Effector memory CD4-positive, alpha-beta T cell (primary cell): ENCODE measurements at regions not wholly inside any gene's neighbourhood (a gene's known extent, or its start where the extent isn't known, plus 50 kb on each side); places are given as distances from the start of the nearest gene placed in this dataset.
"Not testable (repeated sequence)": the region's sequence is repeated elsewhere in the genome, so short reads cannot be mapped to it uniquely, and the experiment has no call there.

Experiments
- DNase-seq, 3 donors: peaks; one replicate each; pipeline ENCODE4 v3.0.0-alpha.2; 2020
- H3K27ac ChIP-seq: 2 replicates; pipeline ENCODE4 v1.7.0; 2013; ENCODE audit warnings: mild to moderate bottlenecking, low read length, moderate library complexity; ENCODE audit not compliant: insufficient read depth, poor library complexity, severe bottlenecking
- H3K27me3 ChIP-seq: replicated peaks from 2 replicates; pipeline ENCODE4 v1.7.0; 2013; ENCODE audit warnings: mild to moderate bottlenecking, low read length; ENCODE audit not compliant: insufficient read depth, control insufficient read depth, poor library complexity, severe bottlenecking
- H3K36me3 ChIP-seq: 2 replicates; pipeline ENCODE4 v1.7.0; 2013; ENCODE audit warnings: mild to moderate bottlenecking, low read length, moderate library complexity; ENCODE audit not compliant: control insufficient read depth, insufficient read depth
- H3K4me1 ChIP-seq: 2 replicates; pipeline ENCODE4 v1.7.0; 2013; ENCODE audit warnings: low read length, mild to moderate bottlenecking; ENCODE audit not compliant: control insufficient read depth, insufficient read depth, poor library complexity, severe bottlenecking
- H3K4me3 ChIP-seq: 2 replicates; pipeline ENCODE4 v1.7.0; 2013; ENCODE audit warnings: low read length, low read depth, mild to moderate bottlenecking; ENCODE audit not compliant: insufficient read depth, poor library complexity, severe bottlenecking
- H3K9me3 ChIP-seq: 2 replicates; pipeline ENCODE4 v1.7.0; 2013; ENCODE audit warnings: mild to moderate bottlenecking, low read length, moderate library complexity; ENCODE audit not compliant: control insufficient read depth

DNA sequence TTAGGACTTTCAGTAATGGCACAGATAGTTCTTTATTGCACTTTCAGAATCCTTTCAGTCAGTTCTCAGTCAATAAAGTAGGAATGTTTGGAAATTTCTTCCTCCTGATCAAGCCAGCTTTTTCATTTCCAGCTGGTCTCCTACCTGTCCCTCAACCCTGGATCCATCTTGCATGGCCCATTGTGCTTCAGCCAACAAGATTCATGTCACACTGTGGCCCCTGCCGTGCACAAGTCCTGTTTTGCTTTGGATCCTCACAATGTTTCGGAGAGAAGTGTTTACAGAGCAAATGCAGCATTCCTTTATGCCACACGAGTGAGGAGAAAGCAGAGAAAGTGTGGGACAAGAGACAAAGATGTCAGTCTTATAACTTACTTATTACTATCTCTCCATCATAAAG, 1694.7 kb upstream of the LRRTM3 start:
- no peak for DNase-seq
- H3K27me3 ChIP-seq = no peaks in the 10 kb centered on the region
- H3K27ac ChIP-seq = no peak overlapping the region

DNA sequence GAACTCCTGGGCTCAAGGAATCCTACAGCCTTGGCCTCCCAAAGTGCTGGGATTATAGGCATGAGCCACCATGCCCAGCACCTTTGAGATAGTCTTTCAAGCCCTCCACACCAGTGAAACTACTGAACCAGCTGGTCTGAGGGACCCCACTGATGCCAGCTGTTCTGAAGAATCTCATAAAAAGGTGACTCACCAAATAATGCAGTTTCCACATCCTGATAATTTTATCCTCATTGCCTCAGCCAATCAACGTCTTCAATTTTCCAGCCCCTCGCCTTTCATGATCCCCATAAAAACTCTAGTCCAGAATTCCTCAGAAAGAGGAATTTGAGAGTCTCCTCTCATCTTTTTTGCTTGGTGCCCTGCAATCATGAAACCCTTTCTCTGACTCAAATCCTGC, 1691.6 kb upstream of the LRRTM3 start:
- no peak for DNase-seq

More for the DNA sequence above, 1694.7 kb upstream of the LRRTM3 start:
- no peaks in the 10 kb centered on the region for H3K9me3 ChIP-seq
- no peak overlapping the region for H3K4me3 ChIP-seq
- no peaks in the 10 kb centered on the region for H3K36me3 ChIP-seq
- H3K4me1 ChIP-seq = no peaks in the 10 kb centered on the region

DNA sequence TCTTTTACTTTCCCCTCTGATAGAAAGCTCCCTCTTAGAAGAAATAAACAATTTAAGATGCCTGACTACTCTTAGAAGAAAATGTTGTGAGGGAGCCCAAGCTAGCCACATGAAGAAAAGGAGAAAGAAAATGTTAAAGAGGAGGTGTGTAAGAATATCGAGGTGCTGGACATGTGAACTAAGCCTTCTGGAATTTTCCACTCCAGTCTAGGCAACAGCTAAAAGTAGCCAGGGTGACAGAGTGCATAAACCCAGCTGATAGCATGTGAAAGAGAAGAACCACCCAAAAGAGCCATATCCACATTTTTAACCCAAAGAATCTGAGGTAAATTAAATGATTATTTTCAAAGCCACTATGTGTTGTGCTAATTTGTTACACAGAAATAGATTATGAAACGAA, 1690.6 kb upstream of the LRRTM3 start:
- Histone ChIP-seq H3K9me3 (no peaks in the 10 kb centered on the region), H3K4me1 (no peaks in the 10 kb centered on the region), H3K27ac (no peak overlapping the region), H3K36me3 (no peaks in the 10 kb centered on the region), H3K27me3 (no peaks in the 10 kb centered on the region), H3K4me3 (no peak overlapping the region)
- DNase-seq = no peak

More for the DNA sequence above, 1691.6 kb upstream of the LRRTM3 start:
- H3K27me3 ChIP-seq = no peaks in the 10 kb centered on the region
- H3K9me3 ChIP-seq = no peaks in the 10 kb centered on the region
- H3K4me3 ChIP-seq = no peak overlapping the region
- no peaks in the 10 kb centered on the region for H3K36me3 ChIP-seq
- H3K4me1 ChIP-seq = no peaks in the 10 kb centered on the region
- H3K27ac ChIP-seq = no peak overlapping the region

DNA sequence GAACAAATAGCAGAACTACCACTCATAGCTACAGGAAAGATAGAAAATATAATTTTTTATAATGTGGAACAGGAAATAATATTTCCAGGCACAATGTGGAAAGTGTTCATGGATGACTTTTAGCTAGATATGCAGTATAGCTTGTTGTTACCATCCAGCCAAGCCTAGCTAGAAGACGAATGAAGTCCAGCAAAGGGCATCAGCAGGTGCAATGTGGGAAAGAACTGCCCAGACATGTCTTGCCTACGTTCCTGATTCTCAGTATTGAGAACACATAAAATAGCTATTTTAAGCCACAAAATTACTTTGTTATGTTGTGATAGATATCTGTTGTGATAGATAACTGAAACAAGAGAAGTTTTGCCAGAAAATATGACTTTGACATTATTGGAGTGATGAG, 1690.0 kb upstream of the LRRTM3 start:
- no peaks in the 10 kb centered on the region for H3K27me3 ChIP-seq
- DNase-seq = no peak
- no peaks in the 10 kb centered on the region for H3K4me1 ChIP-seq
- H3K36me3 ChIP-seq = no peaks in the 10 kb centered on the region
- no peak overlapping the region for H3K4me3 ChIP-seq
- H3K9me3 ChIP-seq = no peaks in the 10 kb centered on the region
- H3K27ac ChIP-seq = no peak overlapping the region

DNA sequence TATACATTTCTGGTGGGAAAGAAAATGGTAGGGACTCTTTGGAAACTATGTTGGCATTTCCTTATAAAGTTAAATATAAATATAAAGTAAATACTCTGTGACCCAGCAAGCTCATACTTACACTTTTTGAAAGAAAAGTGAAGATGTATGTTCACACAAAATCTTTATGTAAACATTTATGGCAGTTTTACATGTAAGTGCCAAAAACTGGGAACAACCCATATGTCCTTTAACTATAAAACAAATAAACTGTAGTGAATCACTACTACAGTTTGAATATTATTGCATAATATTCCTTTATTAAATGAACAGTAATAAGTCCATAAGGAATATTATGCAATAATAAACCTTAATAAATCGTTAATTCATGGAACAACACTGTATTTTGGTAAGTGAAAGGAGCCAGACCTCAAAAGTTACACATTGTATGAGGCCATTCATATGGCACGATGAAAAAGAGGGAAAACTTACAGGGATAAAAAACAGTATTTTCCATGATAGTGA, 1660.3 kb upstream of the LRRTM3 start:
- Histone ChIP-seq H3K9me3 (no peaks in the 10 kb centered on the region), H3K27me3 (no peaks in the 10 kb centered on the region), H3K4me3 (no peak overlapping the region), H3K36me3 (no peaks in the 10 kb centered on the region), H3K27ac (no peak overlapping the region), H3K4me1 (no peaks in the 10 kb centered on the region)
- no peak for DNase-seq

DNA sequence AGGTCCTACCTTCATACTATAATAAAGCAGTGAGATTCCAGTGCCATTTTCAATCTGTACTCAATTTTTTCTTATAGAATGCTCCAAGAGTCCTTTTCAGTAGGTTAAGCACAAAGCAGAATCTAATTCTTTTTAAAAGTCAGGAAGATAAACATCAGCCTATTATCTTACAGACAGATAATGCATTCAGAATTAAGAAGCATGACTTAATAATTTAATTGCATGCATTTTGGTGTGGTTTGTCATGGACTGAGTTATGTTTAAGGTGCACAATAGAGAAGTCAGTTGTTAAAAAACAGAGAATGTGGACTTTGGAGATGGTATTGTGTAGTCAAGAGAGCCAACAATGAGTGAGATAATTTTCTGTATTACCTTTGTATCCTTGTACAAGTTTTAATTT, 1656.3 kb upstream of the LRRTM3 start:
- DNase-seq, H3K4me3 ChIP-seq: not testable (repeated sequence)

DNA sequence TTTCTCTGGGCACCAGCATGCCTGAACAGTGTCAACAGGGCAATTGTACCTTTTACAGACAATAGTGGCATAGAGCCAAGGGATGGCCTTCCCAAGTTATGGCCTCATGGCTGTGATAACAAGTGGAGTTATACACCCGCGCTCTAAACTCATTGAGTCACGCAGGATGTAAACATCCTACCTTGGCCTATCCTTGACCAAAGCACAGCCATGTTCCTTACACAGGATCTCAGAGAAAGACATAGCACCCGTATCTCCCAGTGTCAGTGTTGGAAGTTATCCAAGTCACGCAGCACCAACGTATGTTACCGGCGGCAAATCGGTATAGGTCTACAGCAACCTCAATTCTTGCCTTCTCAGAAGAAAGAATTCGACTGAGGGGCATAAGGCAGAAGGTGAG, 1654.9 kb upstream of the LRRTM3 start:
- H3K4me3 ChIP-seq = no peak overlapping the region
- no peaks in the 10 kb centered on the region for H3K4me1 ChIP-seq

More for the DNA sequence above, 1656.3 kb upstream of the LRRTM3 start:
- H3K9me3 ChIP-seq, H3K27me3 ChIP-seq, H3K27ac ChIP-seq, H3K4me1 ChIP-seq, H3K36me3 ChIP-seq: not testable (repeated sequence)

DNA sequence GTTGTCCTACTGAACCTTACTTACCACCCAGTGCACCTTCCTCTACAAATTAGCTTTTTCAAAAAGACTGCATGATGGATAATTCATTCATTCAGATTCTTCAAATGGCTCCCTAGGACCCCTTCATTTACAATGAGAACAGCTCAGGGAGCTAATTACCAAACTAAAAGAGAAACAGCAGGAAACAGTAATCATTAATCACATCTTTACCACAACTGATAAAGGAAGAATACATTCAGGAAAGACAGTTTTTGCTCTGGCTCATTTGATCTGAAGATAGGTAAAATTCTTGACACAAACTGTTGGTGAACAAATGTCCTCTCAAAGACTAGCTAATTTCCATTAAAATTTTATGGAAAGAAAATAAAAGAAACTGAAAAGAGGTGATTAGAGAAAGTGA, 1652.7 kb upstream of the LRRTM3 start:
- Histone ChIP-seq H3K27me3 (no peaks in the 10 kb centered on the region), H3K4me3 (no peak overlapping the region), H3K27ac (no peak overlapping the region), H3K9me3 (no peaks in the 10 kb centered on the region), H3K36me3 (no peaks in the 10 kb centered on the region), H3K4me1 (no peaks in the 10 kb centered on the region)
- no peak for DNase-seq

More for the DNA sequence above, 1654.9 kb upstream of the LRRTM3 start:
- DNase-seq = no peak
- Histone ChIP-seq H3K27ac (no peak overlapping the region), H3K27me3 (no peaks in the 10 kb centered on the region), H3K36me3 (no peaks in the 10 kb centered on the region), H3K9me3 (no peaks in the 10 kb centered on the region)

DNA sequence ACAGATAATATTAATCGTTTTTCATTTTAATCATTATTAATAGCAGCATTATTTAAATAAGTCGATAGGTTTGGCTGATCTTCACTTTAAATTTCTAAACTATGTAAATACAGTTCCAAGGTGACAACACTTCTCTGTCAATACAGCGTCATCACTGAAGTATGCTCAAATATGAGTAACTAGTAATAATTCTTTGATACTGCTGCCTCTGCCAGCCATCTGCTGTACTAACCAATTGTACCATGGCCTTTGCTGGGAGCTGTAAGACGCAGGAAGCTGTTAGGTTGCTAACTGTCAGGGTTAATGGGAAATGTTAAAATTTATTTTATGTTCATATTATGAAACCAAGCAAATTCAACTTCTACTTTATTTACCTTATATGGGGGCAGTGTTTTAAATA, 1650.5 kb upstream of the LRRTM3 start:
- Histone ChIP-seq H3K4me1 (no peaks in the 10 kb centered on the region), H3K9me3 (no peaks in the 10 kb centered on the region)

DNA sequence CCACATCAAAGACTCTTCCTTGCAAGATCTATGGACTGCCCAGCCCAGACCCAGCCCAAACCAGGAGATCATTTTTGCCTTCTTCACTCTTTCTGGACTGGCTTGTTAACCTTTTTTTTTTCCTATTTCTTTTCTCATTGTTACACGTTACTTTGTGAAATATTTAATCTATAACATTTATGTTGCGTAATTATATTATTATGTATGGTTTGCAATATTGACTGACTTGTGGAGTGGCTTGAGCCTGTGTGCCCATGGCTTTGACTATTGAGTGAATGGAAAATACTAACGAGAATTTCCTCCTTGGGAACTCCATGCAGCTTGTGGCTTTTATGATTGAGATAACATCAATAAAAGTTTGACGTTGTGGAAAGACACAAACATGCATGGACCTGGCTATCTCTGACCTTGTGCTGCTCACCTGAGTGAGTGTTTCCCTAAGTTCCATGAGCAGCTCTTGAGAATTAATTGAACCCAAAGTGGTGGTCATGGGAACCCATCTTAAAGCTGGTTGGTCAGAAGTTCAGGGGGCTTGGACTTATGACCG, 1641.3 kb upstream of the LRRTM3 start:
- H3K36me3 ChIP-seq = no peaks in the 10 kb centered on the region
- DNase-seq = no peak
- H3K4me1 ChIP-seq = no peaks in the 10 kb centered on the region
- H3K4me3 ChIP-seq = no peak overlapping the region
- H3K27ac ChIP-seq = no peak overlapping the region
- no peaks in the 10 kb centered on the region for H3K27me3 ChIP-seq
- no peaks in the 10 kb centered on the region for H3K9me3 ChIP-seq

More for the DNA sequence above, 1650.5 kb upstream of the LRRTM3 start:
- H3K27me3 ChIP-seq = no peaks in the 10 kb centered on the region
- no peaks in the 10 kb centered on the region for H3K36me3 ChIP-seq
- no peak overlapping the region for H3K4me3 ChIP-seq
- H3K27ac ChIP-seq = no peak overlapping the region
- no peak for DNase-seq
